ENCODE measurements at regions not wholly inside any gene's neighbourhood (a gene's known extent, or its start where the extent isn't known, plus 50 kb on each side); places are given as distances from the start of the nearest gene placed in this dataset.

DNA sequence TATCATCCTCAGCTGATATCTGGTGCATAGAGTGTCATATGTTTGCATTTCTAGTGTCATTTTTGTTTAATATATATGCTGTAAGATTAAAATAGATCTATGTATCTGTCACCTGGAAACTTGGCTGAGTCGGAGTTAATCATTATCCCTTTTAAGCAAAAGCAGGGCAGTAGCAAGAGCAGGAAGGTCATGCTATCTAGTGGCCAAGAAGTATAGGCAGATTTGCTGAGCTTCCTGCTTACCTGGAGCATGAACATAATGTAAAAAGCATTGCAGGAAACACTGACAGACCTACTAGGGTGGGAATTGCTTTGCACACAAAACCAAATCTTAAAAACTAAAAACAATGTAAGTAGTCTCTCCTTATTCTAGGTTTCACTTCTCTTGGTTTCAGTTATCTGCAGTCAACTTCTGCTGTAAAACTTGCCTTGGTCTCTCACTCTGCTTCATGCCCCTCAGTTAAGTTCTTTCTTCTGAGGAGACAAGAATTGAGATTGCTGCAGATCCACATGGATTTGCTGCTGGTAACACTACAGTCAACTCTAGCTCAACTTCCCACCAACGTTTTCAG, 295.3 kb downstream of the CDH7 start:
- TF ChIP-seq, protein P1, sequence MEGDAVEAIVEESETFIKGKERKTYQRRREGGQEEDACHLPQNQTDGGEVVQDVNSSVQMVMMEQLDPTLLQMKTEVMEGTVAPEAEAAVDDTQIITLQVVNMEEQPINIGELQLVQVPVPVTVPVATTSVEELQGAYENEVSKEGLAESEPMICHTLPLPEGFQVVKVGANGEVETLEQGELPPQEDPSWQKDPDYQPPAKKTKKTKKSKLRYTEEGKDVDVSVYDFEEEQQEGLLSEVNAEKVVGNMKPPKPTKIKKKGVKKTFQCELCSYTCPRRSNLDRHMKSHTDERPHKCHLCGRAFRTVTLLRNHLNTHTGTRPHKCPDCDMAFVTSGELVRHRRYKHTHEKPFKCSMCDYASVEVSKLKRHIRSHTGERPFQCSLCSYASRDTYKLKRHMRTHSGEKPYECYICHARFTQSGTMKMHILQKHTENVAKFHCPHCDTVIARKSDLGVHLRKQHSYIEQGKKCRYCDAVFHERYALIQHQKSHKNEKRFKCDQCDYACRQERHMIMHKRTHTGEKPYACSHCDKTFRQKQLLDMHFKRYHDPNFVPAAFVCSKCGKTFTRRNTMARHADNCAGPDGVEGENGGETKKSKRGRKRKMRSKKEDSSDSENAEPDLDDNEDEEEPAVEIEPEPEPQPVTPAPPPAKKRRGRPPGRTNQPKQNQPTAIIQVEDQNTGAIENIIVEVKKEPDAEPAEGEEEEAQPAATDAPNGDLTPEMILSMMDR (conservative IDR thresholded peaks at IDR 0.05): no peak
- no peak for TF ChIP-seq EZH2 (IDR thresholded peaks at IDR 0.05; ENCODE audit: low read depth)

All from PC-9 (cell line).